ENCODE measurements at regions not wholly inside any gene's neighbourhood (a gene's known extent, or its start where the extent isn't known, plus 50 kb on each side); places are given as distances from the start of the nearest gene placed in this dataset.

GRCh38 chr21:35239811-35240219 lies 190.7 kb upstream of the RUNX1 start:
- no peak overlapping the region for H3K4me3 Mint-ChIP-seq
- DNase-seq = no peak
- H3K36me3 Mint-ChIP-seq (ENCODE audit: low read depth) = peaks cover 13% of the 10 kb centered on the region
- CTCF ChIA-PET = interaction anchor here (1.0 kb wide), 1 partner anchor 14 kb away, joined by 4 read pairs; no protein-coding TSS in a partner anchor
- no peaks in the 10 kb centered on the region for H3K27me3 Mint-ChIP-seq (ENCODE audit: low read depth)
- H3K27ac Mint-ChIP-seq = no peak overlapping the region
- intact Hi-C loops (cut with micrococcal nuclease) = no loop called here
- H3K4me1 Mint-ChIP-seq (ENCODE audit: low read depth) = peaks cover 31% of the 10 kb centered on the region
- H3K9me3 Mint-ChIP-seq = peaks cover 18% of the 10 kb centered on the region

GRCh38 chr21:35238119-35238518 lies 189.0 kb upstream of the RUNX1 start:
- no peaks in the 10 kb centered on the region for H3K27me3 Mint-ChIP-seq (ENCODE audit: low read depth)

GRCh38 chr21:35237287-35237686 lies 188.2 kb upstream of the RUNX1 start:
- intact Hi-C loops (cut with micrococcal nuclease) = no loop called here
- CTCF ChIA-PET = interaction anchor here (0.6 kb wide), 1 partner anchor 14 kb away, joined by 3 read pairs; no protein-coding TSS in a partner anchor
- peaks cover 18% of the 10 kb centered on the region for H3K9me3 Mint-ChIP-seq
- H3K27me3 Mint-ChIP-seq (ENCODE audit: low read depth) = no peaks in the 10 kb centered on the region
- peaks cover 13% of the 10 kb centered on the region for H3K36me3 Mint-ChIP-seq (ENCODE audit: low read depth)
- no peak for DNase-seq
- H3K4me3 Mint-ChIP-seq = no peak overlapping the region
- H3K27ac Mint-ChIP-seq = no peak overlapping the region
- peaks cover 38% of the 10 kb centered on the region for H3K4me1 Mint-ChIP-seq (ENCODE audit: low read depth)

More at GRCh38 chr21:35238119-35238518, 189.0 kb upstream of the RUNX1 start:
- Mint-ChIP-seq H3K4me1 (ENCODE audit: low read depth) (peaks cover 38% of the 10 kb centered on the region), H3K27ac (no peak overlapping the region), H3K36me3 (ENCODE audit: low read depth) (peaks cover 13% of the 10 kb centered on the region), H3K4me3 (no peak overlapping the region), H3K9me3 (peaks cover 18% of the 10 kb centered on the region)
- CTCF ChIA-PET = interaction anchor here (0.6 kb wide), 1 partner anchor 14 kb away, joined by 3 read pairs; no protein-coding TSS in a partner anchor
- DNase-seq = no peak
- intact Hi-C loops (cut with micrococcal nuclease) = no loop called here

- no peak for DNase-seq
- H3K9me3 Mint-ChIP-seq = peaks cover 18% of the 10 kb centered on the region
- H3K27me3 Mint-ChIP-seq (ENCODE audit: low read depth) = no peaks in the 10 kb centered on the region
- no peak overlapping the region for H3K4me3 Mint-ChIP-seq
- H3K4me1 Mint-ChIP-seq (ENCODE audit: low read depth) = peaks cover 38% of the 10 kb centered on the region
- peaks cover 13% of the 10 kb centered on the region for H3K36me3 Mint-ChIP-seq (ENCODE audit: low read depth)
- intact Hi-C loops (cut with micrococcal nuclease) = no loop called here
- CTCF ChIA-PET = no interaction called here
- no peak overlapping the region for H3K27ac Mint-ChIP-seq
These were observed 187.0 kb upstream of the RUNX1 start for GRCh38 chr21:35236090-35236489.

- no peaks in the 10 kb centered on the region for H3K27me3 Mint-ChIP-seq (ENCODE audit: low read depth)
- CTCF ChIA-PET = no interaction called here
- H3K9me3 Mint-ChIP-seq = peaks cover 18% of the 10 kb centered on the region
- no peak overlapping the region for H3K27ac Mint-ChIP-seq
- H3K36me3 Mint-ChIP-seq (ENCODE audit: low read depth) = peaks cover 13% of the 10 kb centered on the region
- no peak for DNase-seq
- intact Hi-C loops (cut with micrococcal nuclease) = no loop called here
- H3K4me3 Mint-ChIP-seq = no peak overlapping the region
- H3K4me1 Mint-ChIP-seq (ENCODE audit: low read depth) = peaks cover 38% of the 10 kb centered on the region
These were observed 185.6 kb upstream of the RUNX1 start for GRCh38 chr21:35234725-35235124.

GRCh38 chr21:35233756-35234155 lies 184.7 kb upstream of the RUNX1 start:
- Mint-ChIP-seq H3K27me3 (ENCODE audit: low read depth) (no peaks in the 10 kb centered on the region), H3K9me3 (peaks cover 18% of the 10 kb centered on the region), H3K36me3 (ENCODE audit: low read depth) (peaks cover 13% of the 10 kb centered on the region), H3K4me1 (ENCODE audit: low read depth) (peaks cover 38% of the 10 kb centered on the region), H3K4me3 (no peak overlapping the region), H3K27ac (no peak overlapping the region)
- CTCF ChIA-PET = no interaction called here
- intact Hi-C loops (cut with micrococcal nuclease) = no loop called here
- DNase-seq = no peak

GRCh38 chr21:35232545-35233176 lies 183.6 kb upstream of the RUNX1 start:
- DNase-seq = no peak
- CTCF ChIA-PET = no interaction called here
- H3K36me3 Mint-ChIP-seq (ENCODE audit: low read depth) = peaks cover 13% of the 10 kb centered on the region
- intact Hi-C loops (cut with micrococcal nuclease) = no loop called here
- no peak overlapping the region for H3K4me3 Mint-ChIP-seq
- H3K27ac Mint-ChIP-seq = no peak overlapping the region
- no peaks in the 10 kb centered on the region for H3K27me3 Mint-ChIP-seq (ENCODE audit: low read depth)
- H3K9me3 Mint-ChIP-seq = peaks cover 18% of the 10 kb centered on the region
- H3K4me1 Mint-ChIP-seq (ENCODE audit: low read depth) = peaks cover 34% of the 10 kb centered on the region

GRCh38 chr21:35231090-35231489 lies 182.0 kb upstream of the RUNX1 start:
- Mint-ChIP-seq H3K4me1 (ENCODE audit: low read depth) (peaks cover 35% of the 10 kb centered on the region), H3K36me3 (ENCODE audit: low read depth) (peaks cover 5% of the 10 kb centered on the region), H3K9me3 (peaks cover 9% of the 10 kb centered on the region), H3K27me3 (ENCODE audit: low read depth) (no peaks in the 10 kb centered on the region), H3K27ac (no peak overlapping the region), H3K4me3 (no peak overlapping the region)
- peak; percentile 25 for DNase-seq
- CTCF ChIA-PET = interaction anchor here (0.6 kb wide), 1 partner anchor 152 kb away, joined by 4 read pairs; no protein-coding TSS in a partner anchor
- intact Hi-C loops (cut with micrococcal nuclease) = no loop called here

GRCh38 chr21:35229290-35229689 lies 180.2 kb upstream of the RUNX1 start:
- peaks cover 25% of the 10 kb centered on the region for H3K4me1 Mint-ChIP-seq (ENCODE audit: low read depth)
- no peaks in the 10 kb centered on the region for H3K9me3 Mint-ChIP-seq
- no peaks in the 10 kb centered on the region for H3K27me3 Mint-ChIP-seq (ENCODE audit: low read depth)
- no peak for DNase-seq
- H3K4me3 Mint-ChIP-seq = no peak overlapping the region
- no peak overlapping the region for H3K27ac Mint-ChIP-seq
- H3K36me3 Mint-ChIP-seq (ENCODE audit: low read depth) = no peaks in the 10 kb centered on the region
- CTCF ChIA-PET = no interaction called here
- intact Hi-C loops (cut with micrococcal nuclease) = loop anchor here (10.0 kb wide), 1 partner anchor 424 kb away; no protein-coding TSS in a partner anchor

- Mint-ChIP-seq H3K4me3 (peak overlapping the region; percentile 66), H3K36me3 (ENCODE audit: low read depth) (no peaks in the 10 kb centered on the region), H3K27me3 (ENCODE audit: low read depth) (no peaks in the 10 kb centered on the region), H3K4me1 (ENCODE audit: low read depth) (peaks cover 33% of the 10 kb centered on the region), H3K9me3 (no peaks in the 10 kb centered on the region), H3K27ac (peak overlapping the region; percentile 87)
- intact Hi-C loops (cut with micrococcal nuclease) = loop anchor here (1.0 to 10.0 kb wide), 5 partner anchors 10 to 423 kb away; no protein-coding TSS in a partner anchor
- CTCF ChIA-PET = interaction anchor here (0.7 to 2.0 kb wide), 2 partner anchors 23 to 50 kb away, joined by 3 to 8 read pairs; no protein-coding TSS in a partner anchor
- DNase-seq = peak; percentile 15
These were observed 178.7 kb upstream of the RUNX1 start for GRCh38 chr21:35227786-35228185.

GRCh38 chr21:35226968-35227744 lies 178.1 kb upstream of the RUNX1 start:
- H3K4me3 Mint-ChIP-seq = peak overlapping the region; percentile 66
- CTCF ChIA-PET = interaction anchor here (0.7 to 2.0 kb wide), 2 partner anchors 22 to 49 kb away, joined by 3 to 8 read pairs; no protein-coding TSS in a partner anchor
- no peaks in the 10 kb centered on the region for H3K36me3 Mint-ChIP-seq (ENCODE audit: low read depth)
- peaks cover 39% of the 10 kb centered on the region for H3K4me1 Mint-ChIP-seq (ENCODE audit: low read depth)
- peak overlapping the region; percentile 87 for H3K27ac Mint-ChIP-seq
- no peaks in the 10 kb centered on the region for H3K9me3 Mint-ChIP-seq
- DNase-seq = peak; percentile 87
- intact Hi-C loops (cut with micrococcal nuclease) = loop anchor here (1.0 to 10.0 kb wide), 5 partner anchors 10 to 422 kb away; no protein-coding TSS in a partner anchor
- no peaks in the 10 kb centered on the region for H3K27me3 Mint-ChIP-seq (ENCODE audit: low read depth)

GRCh38 chr21:35226328-35226727 lies 177.2 kb upstream of the RUNX1 start:
- intact Hi-C loops (cut with micrococcal nuclease) = loop anchor here (2.0 to 10.0 kb wide), 3 partner anchors 176 to 422 kb away; no protein-coding TSS in a partner anchor
- Mint-ChIP-seq H3K27ac (peak overlapping the region; percentile 87), H3K36me3 (ENCODE audit: low read depth) (peaks cover 2% of the 10 kb centered on the region), H3K4me3 (no peak overlapping the region), H3K9me3 (peaks cover 4% of the 10 kb centered on the region), H3K27me3 (ENCODE audit: low read depth) (no peaks in the 10 kb centered on the region), H3K4me1 (ENCODE audit: low read depth) (peaks cover 47% of the 10 kb centered on the region)
- DNase-seq = no peak
- CTCF ChIA-PET = interaction anchor here (0.7 to 2.0 kb wide), 2 partner anchors 21 to 200 kb away, joined by 3 to 8 read pairs; no protein-coding TSS in a partner anchor
